Gastroesophageal sphincter (tissue), 4 donors: ENCODE measurements at regions not wholly inside any gene's neighbourhood (a gene's known extent, or its start where the extent isn't known, plus 50 kb on each side); places are given as distances from the start of the nearest gene placed in this dataset.

Experiments
- ATAC-seq: fragments of 150-250 bp; one replicate; pipeline ENCODE4 v1.9.1; 2016; ENCODE audit warnings: mild to moderate bottlenecking, moderate library complexity
- H3K27ac ChIP-seq, 4 donors: fragments of 200-600 bp; sonication (generic) in 3 of 4; 1 replicate in 3 of 4; 2 replicates in 1 of 4; pipeline ENCODE4 v1.5.1; 2016 to 2019
- H3K27me3 ChIP-seq: fragments of 200-600 bp; sonication (generic); one replicate; pipeline ENCODE4 v1.5.1; 2019
- H3K36me3 ChIP-seq, 2 donors: fragments of 200-600 bp; sonication (generic); one replicate each; pipeline ENCODE4 v1.5.1; 2019; ENCODE audit warnings: control low read depth in 1 of 2
- H3K4me1 ChIP-seq, 3 donors: fragments of 200-600 bp; sonication (generic); 1 replicate in 2 of 3; 2 replicates in 1 of 3; pipeline ENCODE4 v1.5.1; 2016 to 2019; ENCODE audit warnings: control low read depth in 2 of 3
- H3K4me3 ChIP-seq, 2 donors: fragments of 200-600 bp; sonication (generic); one replicate each; pipeline ENCODE4 v1.5.1; 2019; ENCODE audit warnings: mild to moderate bottlenecking in 1 of 2, moderate library complexity in 1 of 2
- H3K9me3 ChIP-seq, 3 donors: fragments of 200-600 bp; sonication (generic); one replicate each; pipeline ENCODE4 v1.5.1; 2017 to 2019; ENCODE audit warnings: control low read depth in 2 of 3
- EP300 ChIP-seq: sonication (generic); formaldehyde crosslinking; IDR thresholded peaks from one replicate; pipeline ENCODE4 v1.6.1; 2017; ENCODE audit warnings: antibody characterized with exemption, mild to moderate bottlenecking
- POLR2A ChIP-seq, 2 donors: fragments of 450-650 bp; IDR thresholded peaks; one replicate each; pipeline ENCODE4 v1.6.1; 2017; ENCODE audit warnings: antibody characterized with exemption in 2 of 2, mild to moderate bottlenecking in 2 of 2, moderate library complexity in 1 of 2
- POLR2AphosphoS5 ChIP-seq: sonication (generic); formaldehyde crosslinking; IDR thresholded peaks from one replicate; pipeline ENCODE4 v1.6.1; 2017; ENCODE audit warnings: antibody characterized with exemption
- WGBS, 2 donors: methylation state at CpG; one replicate each; pipeline ENCODE4 v1.1.5; 2018; ENCODE audit warnings: low coverage in 1 of 2; 5-methylcytosine and 5-hydroxymethylcytosine counted together
- TF ChIP-seq, protein P1 (sequence below), 4 experiments: fragments of 200-600 bp in 2 of 4; fragments of 450-650 bp in 2 of 4; sonication (generic) in 1 of 4; IDR thresholded peaks; one replicate each; pipeline ENCODE4 v1.5.1; 2017 to 2019; ENCODE audit warnings: antibody characterized with exemption in 4 of 4, mild to moderate bottlenecking in 2 of 4, moderate library complexity in 2 of 4

GRCh38 chr10:36063396-36063795 is 421.3 kb upstream of the FZD8 start:
- no peak for TF ChIP-seq EP300
- TF ChIP-seq POLR2A (IDR thresholded peaks at IDR 0.05), result no peak
- TF ChIP-seq, protein P1, sequence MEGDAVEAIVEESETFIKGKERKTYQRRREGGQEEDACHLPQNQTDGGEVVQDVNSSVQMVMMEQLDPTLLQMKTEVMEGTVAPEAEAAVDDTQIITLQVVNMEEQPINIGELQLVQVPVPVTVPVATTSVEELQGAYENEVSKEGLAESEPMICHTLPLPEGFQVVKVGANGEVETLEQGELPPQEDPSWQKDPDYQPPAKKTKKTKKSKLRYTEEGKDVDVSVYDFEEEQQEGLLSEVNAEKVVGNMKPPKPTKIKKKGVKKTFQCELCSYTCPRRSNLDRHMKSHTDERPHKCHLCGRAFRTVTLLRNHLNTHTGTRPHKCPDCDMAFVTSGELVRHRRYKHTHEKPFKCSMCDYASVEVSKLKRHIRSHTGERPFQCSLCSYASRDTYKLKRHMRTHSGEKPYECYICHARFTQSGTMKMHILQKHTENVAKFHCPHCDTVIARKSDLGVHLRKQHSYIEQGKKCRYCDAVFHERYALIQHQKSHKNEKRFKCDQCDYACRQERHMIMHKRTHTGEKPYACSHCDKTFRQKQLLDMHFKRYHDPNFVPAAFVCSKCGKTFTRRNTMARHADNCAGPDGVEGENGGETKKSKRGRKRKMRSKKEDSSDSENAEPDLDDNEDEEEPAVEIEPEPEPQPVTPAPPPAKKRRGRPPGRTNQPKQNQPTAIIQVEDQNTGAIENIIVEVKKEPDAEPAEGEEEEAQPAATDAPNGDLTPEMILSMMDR (IDR thresholded peaks at IDR 0.05), result no peak
- TF ChIP-seq POLR2AphosphoS5, result no peak
- Histone ChIP-seq H3K27ac (no peak overlapping the region), H3K9me3 (peaks cover 0 to 7% (median 0%) of the 10 kb centered on the region in 3 donors), H3K36me3 (no peaks in the 10 kb centered on the region), H3K4me1 (no peaks in the 10 kb centered on the region), H3K27me3 (no peaks in the 10 kb centered on the region), H3K4me3 (no peak overlapping the region)
- ATAC-seq, result no peak
- WGBS, 2 donors, result 76 to 85% methylated on average over 2 to 7 of the region's 7 CpGs

- TF ChIP-seq POLR2A (IDR thresholded peaks at IDR 0.05) (no peak), EP300 (no peak), POLR2AphosphoS5 (no peak)
- TF ChIP-seq, protein P1 (IDR thresholded peaks at IDR 0.05), result no peak
- no peak overlapping the region for H3K4me3 ChIP-seq
- ATAC-seq, result no peak
- H3K36me3 ChIP-seq, result no peaks in the 10 kb centered on the region
- 59 to 63% methylated on average over 4 of the region's 4 CpGs for WGBS, 2 donors
- H3K27ac ChIP-seq, result no peak overlapping the region
- no peaks in the 10 kb centered on the region for H3K4me1 ChIP-seq
- H3K9me3 ChIP-seq, result no peaks in the 10 kb centered on the region
- no peaks in the 10 kb centered on the region for H3K27me3 ChIP-seq
Observed at GRCh38 chr10:36057731-36058130, 415.6 kb upstream of the FZD8 start.

DNA sequence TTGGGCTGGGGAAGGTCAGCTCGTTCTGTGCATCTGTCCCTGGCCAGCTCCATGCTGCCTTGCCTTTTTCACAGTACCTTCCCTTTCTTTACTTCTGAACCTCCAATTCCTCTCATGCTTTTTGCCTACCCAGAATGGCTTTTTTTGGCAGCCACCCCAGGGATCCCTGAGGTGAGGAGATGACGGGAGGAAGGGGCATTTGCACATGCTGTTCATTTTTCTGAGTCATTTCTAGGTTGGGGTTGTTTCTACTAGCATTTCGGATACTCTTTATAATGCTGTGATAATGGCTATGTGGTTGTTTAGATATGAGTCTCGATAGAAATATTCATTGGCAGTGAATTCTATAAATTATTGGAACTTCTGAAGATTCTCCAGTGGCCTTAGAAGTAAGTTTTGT is 415.1 kb upstream of the FZD8 start:
- H3K9me3 ChIP-seq, result no peaks in the 10 kb centered on the region
- no peaks in the 10 kb centered on the region for H3K36me3 ChIP-seq
- ATAC-seq, result no peak
- no peaks in the 10 kb centered on the region for H3K4me1 ChIP-seq
- 71 to 86% methylated on average over 2 to 3 of the region's 4 CpGs for WGBS, 2 donors
- H3K27me3 ChIP-seq, result no peaks in the 10 kb centered on the region
- H3K27ac ChIP-seq, result no peak overlapping the region
- H3K4me3 ChIP-seq, result no peak overlapping the region
- TF ChIP-seq, protein P1 (IDR thresholded peaks at IDR 0.05), result no peak
- TF ChIP-seq EP300 (no peak), POLR2AphosphoS5 (no peak), POLR2A (IDR thresholded peaks at IDR 0.05) (no peak)

- Histone ChIP-seq H3K36me3 (no peaks in the 10 kb centered on the region), H3K4me1 (peaks cover 0 to 11% (median 0%) of the 10 kb centered on the region in 3 donors), H3K27me3 (no peaks in the 10 kb centered on the region), H3K9me3 (no peaks in the 10 kb centered on the region), H3K4me3 (no peak overlapping the region), H3K27ac (no peak overlapping the region)
- TF ChIP-seq POLR2AphosphoS5, result no peak
- TF ChIP-seq, protein P1 (IDR thresholded peaks at IDR 0.05), result no peak
- TF ChIP-seq POLR2A (IDR thresholded peaks at IDR 0.05), result no peak
- no peak for TF ChIP-seq EP300
- WGBS, 2 donors, result 79 to 95% methylated on average over 3 to 4 of the region's 4 CpGs
- ATAC-seq, result no peak
Observed at GRCh38 chr10:36053775-36054174, 411.7 kb upstream of the FZD8 start.

DNA sequence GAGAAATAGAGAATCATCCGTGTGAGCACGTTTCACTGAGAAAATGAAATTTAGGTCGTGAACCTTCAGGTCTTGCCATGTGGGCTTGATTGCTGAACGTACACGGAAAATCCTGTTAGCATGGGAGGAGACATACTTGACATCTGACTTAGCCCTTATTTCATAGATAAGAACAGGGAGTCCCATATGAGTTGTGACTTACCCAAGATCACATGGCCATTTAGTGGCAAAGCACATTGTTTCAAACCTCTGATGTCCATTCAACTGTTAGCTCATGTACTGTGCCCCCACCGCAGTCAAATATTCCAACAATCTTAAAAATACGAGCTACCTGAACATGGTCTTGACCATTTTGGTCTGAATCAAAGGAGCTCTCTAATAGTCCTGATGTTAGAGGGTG is 411.2 kb upstream of the FZD8 start:
- Histone ChIP-seq H3K4me1 (peaks cover 0 to 11% (median 0%) of the 10 kb centered on the region in 3 donors), H3K27ac (no peak overlapping the region), H3K4me3 (no peak overlapping the region), H3K9me3 (no peaks in the 10 kb centered on the region), H3K27me3 (no peaks in the 10 kb centered on the region), H3K36me3 (no peaks in the 10 kb centered on the region)
- ATAC-seq, result no peak
- TF ChIP-seq, protein P1 (IDR thresholded peaks at IDR 0.05), result no peak
- TF ChIP-seq POLR2A (IDR thresholded peaks at IDR 0.05), result no peak
- TF ChIP-seq EP300, result no peak
- no peak for TF ChIP-seq POLR2AphosphoS5
- WGBS, 2 donors, result 86 to 91% methylated on average over 6 to 7 of the region's 7 CpGs
